IPS-20b (cell line): ENCODE measurements at regions not wholly inside any gene's neighbourhood (a gene's known extent, or its start where the extent isn't known, plus 50 kb on each side); places are given as distances from the start of the nearest gene placed in this dataset.

Experiments used
- H3K27ac ChIP-seq: one replicate; pipeline ENCODE4 v1.5.1; 2013; ENCODE audit warnings: low read length
- H3K27me3 ChIP-seq: 2 replicates; pipeline ENCODE4 v1.6.1; 2013; ENCODE audit warnings: mild to moderate bottlenecking, low read length, inconsistent platforms; ENCODE audit not compliant: insufficient read depth
- H3K36me3 ChIP-seq: 2 replicates; pipeline ENCODE4 v1.6.1; 2013; ENCODE audit warnings: low read depth, mild to moderate bottlenecking, inconsistent platforms, low read length, moderate library complexity; ENCODE audit not compliant: insufficient read depth
- H3K4me1 ChIP-seq: 2 replicates; pipeline ENCODE4 v1.6.1; 2013; ENCODE audit warnings: mild to moderate bottlenecking, control low read depth, inconsistent platforms, low read length, moderate library complexity; ENCODE audit not compliant: insufficient read depth
- H3K4me3 ChIP-seq: 2 replicates; pipeline ENCODE4 v1.5.1; 2013; ENCODE audit warnings: mild to moderate bottlenecking, low read length, inconsistent platforms
- H3K9ac ChIP-seq: 2 replicates; pipeline ENCODE4 v1.6.1; 2013; ENCODE audit warnings: low read depth, mild to moderate bottlenecking, inconsistent platforms, low read length, moderate library complexity
- H3K9me3 ChIP-seq: 2 replicates; pipeline ENCODE4 v1.6.1; 2013; ENCODE audit warnings: mild to moderate bottlenecking, low read depth, low read length, inconsistent platforms; ENCODE audit not compliant: insufficient read depth

- Histone ChIP-seq H3K9me3 (no peaks in the 10 kb centered on the region), H3K36me3 (no peaks in the 10 kb centered on the region), H3K27me3 (no peaks in the 10 kb centered on the region), H3K4me1 (peaks cover 4% of the 10 kb centered on the region; the same call in 1 of the 2 replicates), H3K9ac (no peak overlapping the region), H3K4me3 (no peak overlapping the region), H3K27ac (no peak overlapping the region)
Observed at GRCh38 chr3:105199217-105199616, 167.5 kb upstream of the ALCAM start.

- H3K9me3 ChIP-seq = no peaks in the 10 kb centered on the region
- no peak overlapping the region for H3K27ac ChIP-seq
- H3K4me3 ChIP-seq = no peak overlapping the region
- no peaks in the 10 kb centered on the region for H3K4me1 ChIP-seq
- no peaks in the 10 kb centered on the region for H3K36me3 ChIP-seq
- H3K27me3 ChIP-seq = no peaks in the 10 kb centered on the region
- H3K9ac ChIP-seq = no peak overlapping the region
Observed at GRCh38 chr3:105210141-105210540, 156.6 kb upstream of the ALCAM start.

GRCh38 chr3:105214590-105214989 lies 152.1 kb upstream of the ALCAM start:
- no peaks in the 10 kb centered on the region for H3K36me3 ChIP-seq
- no peak overlapping the region for H3K4me3 ChIP-seq
- H3K4me1 ChIP-seq = no peaks in the 10 kb centered on the region
- no peak overlapping the region for H3K27ac ChIP-seq
- H3K27me3 ChIP-seq = no peaks in the 10 kb centered on the region
- H3K9ac ChIP-seq = no peak overlapping the region
- H3K9me3 ChIP-seq = no peaks in the 10 kb centered on the region

DNA sequence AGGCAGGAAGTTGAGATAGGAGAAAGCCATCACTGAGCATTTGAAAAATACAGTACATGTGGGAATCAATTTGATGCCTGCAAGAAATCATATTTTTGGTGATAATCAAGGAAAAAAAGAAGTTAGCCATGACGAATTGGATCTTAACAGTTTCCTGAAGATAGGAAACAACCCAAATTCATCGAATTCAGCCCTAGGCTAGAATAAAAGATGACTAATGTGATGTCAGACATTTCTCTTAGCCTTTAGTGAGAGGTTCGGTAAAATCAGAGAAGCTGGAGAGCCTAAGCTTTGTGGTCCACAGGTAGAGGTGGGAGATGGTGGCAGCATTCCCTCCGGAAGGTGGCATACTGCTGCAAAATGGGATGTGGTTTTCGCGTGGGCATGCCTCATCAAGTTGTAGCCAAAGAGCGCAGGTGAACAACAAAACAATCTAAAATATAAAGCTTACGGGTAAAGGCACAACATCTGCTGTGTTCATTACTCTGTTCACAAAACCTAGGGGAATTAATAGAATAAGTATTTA lies 144.1 kb upstream of the ALCAM start:
- H3K4me3 ChIP-seq = no peak overlapping the region
- no peaks in the 10 kb centered on the region for H3K27me3 ChIP-seq
- no peak overlapping the region for H3K9ac ChIP-seq
- no peak overlapping the region for H3K27ac ChIP-seq
- H3K9me3 ChIP-seq = no peaks in the 10 kb centered on the region
- no peaks in the 10 kb centered on the region for H3K36me3 ChIP-seq
- no peaks in the 10 kb centered on the region for H3K4me1 ChIP-seq

DNA sequence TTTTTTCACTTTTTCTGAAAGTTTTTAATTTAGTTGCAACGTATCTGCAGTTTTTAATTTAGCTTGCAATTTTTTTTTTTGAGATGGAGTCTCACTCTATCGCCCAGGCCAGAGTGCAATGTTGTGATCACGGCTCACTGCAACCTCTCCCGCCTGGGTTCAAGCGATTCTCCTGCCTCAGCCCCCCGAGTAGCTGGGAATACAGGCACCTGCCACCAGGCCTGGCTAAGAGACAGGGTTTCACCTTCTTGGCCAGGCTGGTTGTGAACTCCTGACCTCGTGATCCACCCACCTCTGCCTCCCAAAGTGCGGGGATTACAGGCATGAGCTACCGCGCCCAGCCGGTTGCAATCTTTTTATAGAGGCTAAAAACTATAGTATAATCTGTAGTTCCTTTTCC lies 142.9 kb upstream of the ALCAM start:
- Histone ChIP-seq H3K36me3 (no peaks in the 10 kb centered on the region), H3K27ac (no peak overlapping the region), H3K9ac (no peak overlapping the region), H3K4me3 (no peak overlapping the region), H3K4me1 (no peaks in the 10 kb centered on the region), H3K9me3 (no peaks in the 10 kb centered on the region), H3K27me3 (no peaks in the 10 kb centered on the region)

DNA sequence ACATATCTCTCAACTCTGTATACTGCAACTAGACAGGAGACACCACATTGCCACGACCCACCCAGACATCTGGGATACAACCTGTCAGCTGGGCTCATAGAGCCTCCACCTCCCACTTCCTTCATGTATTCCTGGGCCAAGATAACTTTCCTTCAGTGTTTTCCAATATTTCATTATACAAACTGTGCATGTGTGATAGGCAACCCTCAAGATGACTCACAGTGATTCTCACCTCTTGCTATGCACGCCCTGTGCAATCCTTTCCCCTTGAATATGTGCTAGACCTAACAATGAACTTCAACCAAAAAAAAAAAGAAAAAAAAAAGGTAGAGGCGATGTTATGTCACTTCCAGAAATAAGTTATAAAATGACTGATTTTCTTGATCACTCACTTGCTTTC lies 138.0 kb upstream of the ALCAM start:
- no peak overlapping the region for H3K9ac ChIP-seq
- H3K4me1 ChIP-seq = no peaks in the 10 kb centered on the region
- H3K36me3 ChIP-seq = no peaks in the 10 kb centered on the region
- no peak overlapping the region for H3K4me3 ChIP-seq
- no peak overlapping the region for H3K27ac ChIP-seq
- no peaks in the 10 kb centered on the region for H3K27me3 ChIP-seq
- H3K9me3 ChIP-seq = no peaks in the 10 kb centered on the region

GRCh38 chr3:105232553-105232952 lies 134.2 kb upstream of the ALCAM start:
- H3K36me3 ChIP-seq = no peaks in the 10 kb centered on the region
- no peaks in the 10 kb centered on the region for H3K9me3 ChIP-seq
- H3K27me3 ChIP-seq = no peaks in the 10 kb centered on the region
- H3K4me3 ChIP-seq = no peak overlapping the region
- no peak overlapping the region for H3K9ac ChIP-seq
- H3K27ac ChIP-seq = no peak overlapping the region
- no peaks in the 10 kb centered on the region for H3K4me1 ChIP-seq

DNA sequence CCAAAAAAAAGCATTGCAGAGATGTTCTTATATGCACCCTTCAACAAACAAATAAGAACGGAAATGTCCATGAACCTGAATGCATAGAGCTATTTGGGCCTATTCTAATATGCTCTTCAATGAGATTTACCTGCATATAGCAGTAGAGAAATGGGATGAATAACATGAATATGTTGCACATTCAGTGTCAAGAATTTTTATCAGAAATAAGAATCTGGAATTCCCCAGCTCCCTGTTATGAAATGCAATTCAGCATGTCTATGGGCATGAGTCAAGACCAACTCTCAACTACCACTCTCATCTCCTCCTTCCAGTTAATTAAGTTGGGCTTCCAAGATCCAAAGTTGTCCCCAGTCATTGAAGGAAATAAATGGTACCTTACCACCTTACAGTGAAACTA lies 133.7 kb upstream of the ALCAM start:
- no peak overlapping the region for H3K27ac ChIP-seq
- no peaks in the 10 kb centered on the region for H3K27me3 ChIP-seq
- no peak overlapping the region for H3K4me3 ChIP-seq
- no peaks in the 10 kb centered on the region for H3K4me1 ChIP-seq
- no peak overlapping the region for H3K9ac ChIP-seq
- H3K36me3 ChIP-seq = no peaks in the 10 kb centered on the region
- no peaks in the 10 kb centered on the region for H3K9me3 ChIP-seq

- no peak overlapping the region for H3K4me3 ChIP-seq
- H3K9ac ChIP-seq = no peak overlapping the region
Observed at GRCh38 chr3:105235221-105235620, 131.5 kb upstream of the ALCAM start.

DNA sequence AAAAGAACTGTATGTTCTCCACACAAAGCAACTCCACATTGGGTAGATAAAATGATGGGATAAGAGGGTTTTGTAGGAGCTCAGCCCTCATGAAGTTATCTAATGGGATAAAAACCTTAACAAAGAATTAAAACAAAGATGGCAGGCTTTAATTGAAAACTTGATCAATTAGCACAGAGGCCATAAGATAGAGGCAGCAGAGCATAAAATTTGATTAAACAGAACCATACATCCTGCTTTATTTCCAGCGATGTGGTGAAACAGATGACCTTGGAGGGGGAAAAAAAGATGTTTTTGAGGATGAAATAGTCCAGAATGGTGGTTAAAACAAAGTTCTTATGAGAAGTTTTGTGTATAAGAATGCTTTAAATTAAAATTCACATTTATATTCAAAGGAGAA lies 130.9 kb upstream of the ALCAM start:
- peaks cover 6% of the 10 kb centered on the region for H3K4me1 ChIP-seq

More at GRCh38 chr3:105235221-105235620, 131.5 kb upstream of the ALCAM start:
- H3K27ac ChIP-seq = no peak overlapping the region
- peaks cover 6% of the 10 kb centered on the region for H3K4me1 ChIP-seq
- H3K36me3 ChIP-seq = no peaks in the 10 kb centered on the region
- no peaks in the 10 kb centered on the region for H3K9me3 ChIP-seq
- no peaks in the 10 kb centered on the region for H3K27me3 ChIP-seq

GRCh38 chr3:105238367-105238766 lies 128.3 kb upstream of the ALCAM start:
- no peaks in the 10 kb centered on the region for H3K27me3 ChIP-seq
- no peak overlapping the region for H3K4me3 ChIP-seq
- H3K36me3 ChIP-seq = no peaks in the 10 kb centered on the region
- H3K9ac ChIP-seq = no peak overlapping the region
- H3K9me3 ChIP-seq = no peaks in the 10 kb centered on the region
- H3K4me1 ChIP-seq = peaks cover 6% of the 10 kb centered on the region
- no peak overlapping the region for H3K27ac ChIP-seq

More for the DNA sequence above, 130.9 kb upstream of the ALCAM start:
- no peaks in the 10 kb centered on the region for H3K9me3 ChIP-seq
- H3K27ac ChIP-seq = no peak overlapping the region
- H3K4me3 ChIP-seq = no peak overlapping the region
- no peaks in the 10 kb centered on the region for H3K27me3 ChIP-seq
- H3K9ac ChIP-seq = no peak overlapping the region
- H3K36me3 ChIP-seq = no peaks in the 10 kb centered on the region

DNA sequence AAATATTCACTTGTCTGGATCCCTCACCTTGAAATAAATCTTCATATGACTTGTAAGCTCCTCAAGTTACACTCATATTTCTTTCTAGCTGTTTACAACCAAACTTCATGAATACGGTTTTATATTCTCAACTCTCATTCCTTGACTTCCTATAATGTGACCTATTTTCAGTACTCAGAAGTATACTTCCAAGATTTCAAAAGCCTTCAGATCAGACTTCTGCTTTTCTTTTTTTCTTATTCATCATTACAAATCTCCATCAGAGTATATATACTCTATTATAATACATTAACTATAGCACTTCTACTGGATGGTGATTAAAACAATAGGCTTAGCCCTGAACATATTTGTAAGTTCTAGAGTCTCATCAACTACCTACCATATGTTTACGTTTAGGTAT lies 123.6 kb upstream of the ALCAM start:
- Histone ChIP-seq H3K27ac (no peak overlapping the region), H3K9me3 (no peaks in the 10 kb centered on the region), H3K27me3 (no peaks in the 10 kb centered on the region), H3K4me1 (peaks cover 6% of the 10 kb centered on the region), H3K4me3 (no peak overlapping the region), H3K9ac (no peak overlapping the region), H3K36me3 (no peaks in the 10 kb centered on the region)

GRCh38 chr3:105246536-105246935 lies 120.2 kb upstream of the ALCAM start:
- H3K9me3 ChIP-seq = no peaks in the 10 kb centered on the region
- H3K36me3 ChIP-seq = no peaks in the 10 kb centered on the region
- H3K9ac ChIP-seq = no peak overlapping the region
- no peak overlapping the region for H3K27ac ChIP-seq
- H3K4me3 ChIP-seq = no peak overlapping the region
- no peaks in the 10 kb centered on the region for H3K27me3 ChIP-seq
- no peaks in the 10 kb centered on the region for H3K4me1 ChIP-seq
